Activated T-helper 1 cell treated with anti-CD3 and anti-CD28 coated beads, Interleukin-12 subunit alpha, Interleukin-12 subunit beta, Interleukin-2, Interleukin-4 antibody, amounts not matched to agents 30 ng/mL and 10 ng/mL and 1 ng/mL, durations not matched to agents 14 hours and 24 hours and 36 hours (primary cell): ENCODE measurements at regions not wholly inside any gene's neighbourhood (a gene's known extent, or its start where the extent isn't known, plus 50 kb on each side); places are given as distances from the start of the nearest gene placed in this dataset.

Experiments used
- DNase-seq: peaks from one replicate; pipeline ENCODE4 v3.0.0; 2021; ENCODE audit warnings: low spot score
- H3K27ac Mint-ChIP-seq: one replicate; pipeline ENCODE4 v1.8.0; 2021; ENCODE audit warnings: mild to moderate bottlenecking, mixed read lengths
- H3K27me3 Mint-ChIP-seq: one replicate; pipeline ENCODE4 v1.8.0; 2022; ENCODE audit warnings: mild to moderate bottlenecking, moderate library complexity, mixed read lengths; ENCODE audit not compliant: insufficient read depth
- H3K36me3 Mint-ChIP-seq: one replicate; pipeline ENCODE4 v1.8.0; 2021; ENCODE audit warnings: low read depth, mixed read lengths
- H3K4me1 Mint-ChIP-seq: one replicate; pipeline ENCODE4 v1.8.0; 2021; ENCODE audit warnings: low read depth, mixed read lengths
- H3K4me3 Mint-ChIP-seq: one replicate; pipeline ENCODE4 v1.8.0; 2021; ENCODE audit warnings: mild to moderate bottlenecking, moderate library complexity, mixed read lengths
- H3K9me3 Mint-ChIP-seq: one replicate; pipeline ENCODE4 v1.8.0; 2021; ENCODE audit warnings: mixed read lengths
- intact Hi-C: fragments of 100-400 bp; cut with micrococcal nuclease; formaldehyde crosslinking; loops from one replicate; pipeline ENCODE4 v1.15.1; 2024

DNA sequence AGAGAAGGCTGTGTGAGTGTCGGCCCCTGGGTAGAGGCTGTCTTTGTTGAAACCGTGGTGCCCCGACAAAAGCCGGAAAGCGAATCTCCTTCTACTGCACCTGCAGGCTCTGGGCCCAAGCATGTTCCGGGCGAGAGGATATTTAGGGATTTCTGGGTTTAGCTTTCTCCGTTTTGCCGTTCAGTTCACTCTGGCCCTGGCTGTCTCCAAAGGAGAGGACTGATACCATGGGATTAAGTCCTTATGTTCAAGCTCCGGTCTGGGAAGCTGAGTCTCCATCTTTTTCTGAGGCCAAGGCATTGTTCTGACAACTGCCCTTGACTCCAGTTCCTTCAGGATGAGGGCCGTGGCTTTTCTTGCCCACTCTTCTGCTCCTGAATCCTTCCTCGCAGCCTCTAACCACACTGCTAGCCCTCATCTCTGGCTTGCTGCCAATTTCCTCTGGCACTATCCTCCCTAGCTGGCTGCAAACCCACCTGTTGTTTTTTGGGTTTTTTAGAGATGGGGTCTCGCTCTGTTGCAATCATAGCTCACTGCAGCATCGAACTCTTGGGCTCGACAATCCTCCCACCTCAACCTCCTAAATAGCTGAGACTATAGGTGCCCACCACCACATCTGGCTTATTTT, 206.8 kb downstream of the SKIDA1 start:
- Mint-ChIP-seq H3K27me3 (no peaks in the 10 kb centered on the region), H3K4me3 (no peak overlapping the region), H3K36me3 (no peaks in the 10 kb centered on the region), H3K4me1 (no peaks in the 10 kb centered on the region), H3K27ac (no peak overlapping the region), H3K9me3 (no peaks in the 10 kb centered on the region)
- intact Hi-C loops: no loop called here
- DNase-seq: no peak

GRCh38 chr10:21317902-21318301, 207.6 kb downstream of the SKIDA1 start:
- no peak for DNase-seq
- Mint-ChIP-seq H3K9me3 (no peaks in the 10 kb centered on the region), H3K27me3 (no peaks in the 10 kb centered on the region), H3K4me3 (no peak overlapping the region), H3K27ac (no peak overlapping the region), H3K36me3 (no peaks in the 10 kb centered on the region), H3K4me1 (no peaks in the 10 kb centered on the region)
- intact Hi-C loops: no loop called here

GRCh38 chr10:21315645-21316220, 209.7 kb downstream of the SKIDA1 start:
- intact Hi-C loops: no loop called here
- H3K4me3 Mint-ChIP-seq: no peak overlapping the region

DNA sequence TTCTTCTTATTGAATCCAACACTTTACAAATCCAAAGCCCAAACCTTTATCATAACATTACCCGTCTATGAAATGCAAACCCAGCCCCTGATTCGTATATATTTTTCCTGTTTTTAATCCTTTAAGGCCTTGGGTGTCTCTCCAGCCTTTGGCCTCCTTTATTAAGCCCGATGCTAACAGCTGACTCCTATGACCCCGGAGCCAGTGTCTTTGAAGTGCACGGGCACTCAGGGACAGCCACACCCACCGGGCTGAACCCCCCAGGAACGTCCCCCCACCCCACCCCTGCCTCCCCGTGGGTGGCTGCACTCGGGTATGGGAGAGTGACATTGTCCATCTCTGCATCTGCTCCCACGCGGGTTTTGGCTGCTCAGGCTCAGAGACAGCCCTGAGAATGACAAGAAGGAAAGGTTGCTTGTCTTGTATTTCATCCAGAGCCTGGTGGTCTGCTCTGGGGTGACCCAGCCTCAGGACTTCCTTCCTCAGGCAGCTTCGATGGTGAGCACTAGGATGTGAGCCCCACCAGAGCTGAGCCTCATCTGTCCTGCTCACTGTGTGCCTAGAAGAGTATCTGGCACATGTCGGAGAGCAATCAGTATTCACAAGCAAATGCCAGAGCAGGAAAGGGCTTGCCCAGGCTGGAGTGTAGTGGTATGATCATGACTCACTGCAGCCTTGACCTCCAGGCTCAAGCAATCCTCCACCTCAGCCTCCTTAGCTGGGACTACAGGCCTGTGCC, 210.4 kb downstream of the SKIDA1 start:
- H3K4me3 Mint-ChIP-seq: no peak overlapping the region
- no peak for DNase-seq
- H3K27me3 Mint-ChIP-seq: no peaks in the 10 kb centered on the region
- no peak overlapping the region for H3K27ac Mint-ChIP-seq
- H3K4me1 Mint-ChIP-seq: no peaks in the 10 kb centered on the region
- H3K9me3 Mint-ChIP-seq: no peaks in the 10 kb centered on the region
- H3K36me3 Mint-ChIP-seq: no peaks in the 10 kb centered on the region
- intact Hi-C loops: no loop called here

More at GRCh38 chr10:21315645-21316220, 209.7 kb downstream of the SKIDA1 start:
- no peak overlapping the region for H3K27ac Mint-ChIP-seq
- H3K27me3 Mint-ChIP-seq: no peaks in the 10 kb centered on the region
- no peak for DNase-seq
- H3K4me1 Mint-ChIP-seq: no peaks in the 10 kb centered on the region
- H3K9me3 Mint-ChIP-seq: no peaks in the 10 kb centered on the region
- no peaks in the 10 kb centered on the region for H3K36me3 Mint-ChIP-seq

DNA sequence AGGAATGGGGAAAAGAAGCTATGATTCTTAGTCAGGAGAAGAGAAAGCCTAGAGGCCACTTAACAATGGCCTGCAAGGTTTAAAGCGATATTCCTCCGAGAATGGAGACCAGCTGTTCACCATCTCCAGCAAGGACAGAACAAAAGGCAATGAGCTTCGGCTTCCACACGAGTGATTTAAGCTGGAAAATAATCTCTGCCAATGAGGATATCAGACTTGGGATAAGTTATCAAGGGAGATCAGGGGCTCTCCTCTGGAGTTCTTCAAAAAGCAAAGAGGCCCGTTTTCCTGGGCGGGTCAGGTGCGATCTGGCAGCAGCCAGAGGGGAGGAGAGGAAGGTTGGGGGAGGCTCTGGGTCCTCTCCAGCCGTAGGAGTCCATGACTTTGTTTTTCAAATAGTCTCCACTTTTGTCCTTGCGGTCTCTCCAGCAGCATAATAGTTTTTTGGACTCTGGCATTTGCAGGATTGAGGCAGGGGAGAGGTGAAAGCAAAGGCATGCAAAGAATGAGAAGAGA, 211.3 kb downstream of the SKIDA1 start:
- H3K36me3 Mint-ChIP-seq: no peaks in the 10 kb centered on the region
- no peaks in the 10 kb centered on the region for H3K4me1 Mint-ChIP-seq
- no peak overlapping the region for H3K27ac Mint-ChIP-seq
- DNase-seq: no peak
- no peaks in the 10 kb centered on the region for H3K27me3 Mint-ChIP-seq
- no peaks in the 10 kb centered on the region for H3K9me3 Mint-ChIP-seq
- intact Hi-C loops: no loop called here
- H3K4me3 Mint-ChIP-seq: no peak overlapping the region

DNA sequence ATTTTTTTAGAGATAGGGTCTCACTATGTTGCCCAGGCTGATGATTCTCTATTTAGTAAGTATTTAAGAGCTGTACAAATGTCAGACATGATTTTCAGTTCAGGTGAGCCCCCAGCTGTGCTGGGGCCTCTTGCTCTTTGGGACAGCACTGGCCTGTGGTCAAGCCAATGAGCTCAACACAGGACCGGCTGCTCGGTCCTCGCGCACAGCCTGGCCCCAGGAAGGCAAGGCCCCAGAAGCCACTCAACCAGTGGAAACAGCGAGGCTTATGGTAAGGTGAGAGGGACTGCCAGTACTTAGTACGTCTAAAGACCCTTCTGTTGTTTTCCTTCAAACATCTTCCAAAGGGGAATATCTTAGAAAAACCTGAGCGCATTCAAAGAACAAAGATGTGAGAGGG, 211.8 kb downstream of the SKIDA1 start:
- Mint-ChIP-seq H3K4me3 (no peak overlapping the region), H3K4me1 (no peaks in the 10 kb centered on the region), H3K36me3 (no peaks in the 10 kb centered on the region), H3K27me3 (no peaks in the 10 kb centered on the region), H3K27ac (no peak overlapping the region), H3K9me3 (no peaks in the 10 kb centered on the region)
- no peak for DNase-seq
- intact Hi-C loops: no loop called here

DNA sequence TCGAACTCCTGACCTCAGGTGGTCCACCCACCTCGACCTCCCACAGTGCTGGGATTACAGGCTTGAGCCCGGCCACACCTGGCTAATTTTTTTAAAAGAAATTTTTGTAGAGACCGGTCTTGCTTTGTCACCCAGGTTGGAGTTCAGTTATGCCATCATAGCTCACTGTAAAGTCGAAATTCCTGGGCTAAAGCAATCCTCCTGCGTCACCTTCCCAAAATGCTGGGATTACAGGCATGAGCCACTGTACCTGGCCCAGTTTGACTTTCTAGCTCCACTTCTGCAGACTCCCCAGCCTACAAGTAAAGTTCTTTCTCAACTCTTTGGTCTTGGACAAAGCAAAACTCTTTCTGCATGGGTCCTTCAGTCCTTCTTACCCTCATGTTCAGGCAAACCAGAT, 214.1 kb downstream of the SKIDA1 start:
- intact Hi-C loops: no loop called here

DNA sequence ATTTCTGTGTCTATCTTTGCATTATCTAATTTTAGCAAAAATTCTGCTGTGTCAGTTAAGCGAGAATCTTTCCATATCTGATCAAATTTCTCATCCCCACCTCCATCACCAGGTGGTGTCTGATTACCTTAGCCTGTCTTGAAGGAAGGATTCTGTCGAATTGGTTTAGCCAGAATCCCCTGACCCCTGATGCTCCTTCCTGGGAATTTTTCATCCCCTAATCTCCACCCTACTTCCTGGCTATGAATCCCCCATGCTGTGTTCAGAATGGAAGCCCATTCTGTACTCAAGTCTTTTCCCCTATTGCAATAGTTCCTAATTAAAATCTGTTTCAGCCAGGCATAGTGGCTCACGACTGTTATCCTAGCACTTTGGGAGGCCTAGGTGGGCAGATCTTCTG, 216.1 kb downstream of the SKIDA1 start:
- Mint-ChIP-seq H3K27me3 (no peaks in the 10 kb centered on the region), H3K36me3 (no peaks in the 10 kb centered on the region), H3K27ac (no peak overlapping the region), H3K4me3 (no peak overlapping the region), H3K9me3 (no peaks in the 10 kb centered on the region), H3K4me1 (no peaks in the 10 kb centered on the region)
- no peak for DNase-seq
- intact Hi-C loops: no loop called here

More for the DNA sequence above, 214.1 kb downstream of the SKIDA1 start:
- DNase-seq: no peak
- Mint-ChIP-seq H3K4me1 (no peaks in the 10 kb centered on the region), H3K4me3 (no peak overlapping the region), H3K27ac (no peak overlapping the region), H3K36me3 (no peaks in the 10 kb centered on the region), H3K27me3 (no peaks in the 10 kb centered on the region), H3K9me3 (no peaks in the 10 kb centered on the region)

GRCh38 chr10:21308946-21309345, 216.5 kb downstream of the SKIDA1 start:
- Mint-ChIP-seq H3K4me3 (no peak overlapping the region), H3K4me1 (no peaks in the 10 kb centered on the region), H3K9me3 (no peaks in the 10 kb centered on the region), H3K27me3 (no peaks in the 10 kb centered on the region), H3K27ac (no peak overlapping the region), H3K36me3 (no peaks in the 10 kb centered on the region)
- no peak for DNase-seq
- intact Hi-C loops: no loop called here

GRCh38 chr10:21308018-21308417, 217.5 kb downstream of the SKIDA1 start:
- H3K4me1 Mint-ChIP-seq: no peaks in the 10 kb centered on the region
- H3K36me3 Mint-ChIP-seq: no peaks in the 10 kb centered on the region
- intact Hi-C loops: no loop called here
- H3K27ac Mint-ChIP-seq: no peak overlapping the region
- no peak for DNase-seq
- no peaks in the 10 kb centered on the region for H3K9me3 Mint-ChIP-seq
- no peak overlapping the region for H3K4me3 Mint-ChIP-seq
- no peaks in the 10 kb centered on the region for H3K27me3 Mint-ChIP-seq

- no peak for DNase-seq
- no peak overlapping the region for H3K27ac Mint-ChIP-seq
- no peaks in the 10 kb centered on the region for H3K36me3 Mint-ChIP-seq
- intact Hi-C loops: no loop called here
- no peak overlapping the region for H3K4me3 Mint-ChIP-seq
- no peaks in the 10 kb centered on the region for H3K4me1 Mint-ChIP-seq
- no peaks in the 10 kb centered on the region for H3K9me3 Mint-ChIP-seq
- H3K27me3 Mint-ChIP-seq: no peaks in the 10 kb centered on the region
Observed at GRCh38 chr10:21304608-21305007, 220.9 kb downstream of the SKIDA1 start.

DNA sequence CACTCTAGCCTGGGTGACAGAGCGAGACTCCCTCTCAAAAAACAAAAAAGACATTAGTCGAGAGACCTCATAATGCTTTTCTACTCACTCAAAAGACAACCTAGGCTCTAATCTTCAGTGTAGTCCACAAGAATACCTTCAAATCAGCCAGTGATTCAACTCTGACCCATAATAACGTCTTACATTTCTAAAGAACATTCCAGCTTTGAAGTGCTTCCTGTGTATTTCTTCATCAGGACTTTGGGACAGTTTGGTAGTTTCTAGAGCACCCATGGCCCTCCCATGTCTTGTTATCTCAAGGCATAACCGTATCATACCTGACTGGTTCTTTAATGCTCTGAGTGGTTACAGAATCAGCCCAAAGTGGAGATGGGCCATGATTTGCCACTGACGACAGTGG, 221.3 kb downstream of the SKIDA1 start:
- Mint-ChIP-seq H3K4me3 (no peak overlapping the region), H3K9me3 (no peaks in the 10 kb centered on the region), H3K27ac (no peak overlapping the region)

DNA sequence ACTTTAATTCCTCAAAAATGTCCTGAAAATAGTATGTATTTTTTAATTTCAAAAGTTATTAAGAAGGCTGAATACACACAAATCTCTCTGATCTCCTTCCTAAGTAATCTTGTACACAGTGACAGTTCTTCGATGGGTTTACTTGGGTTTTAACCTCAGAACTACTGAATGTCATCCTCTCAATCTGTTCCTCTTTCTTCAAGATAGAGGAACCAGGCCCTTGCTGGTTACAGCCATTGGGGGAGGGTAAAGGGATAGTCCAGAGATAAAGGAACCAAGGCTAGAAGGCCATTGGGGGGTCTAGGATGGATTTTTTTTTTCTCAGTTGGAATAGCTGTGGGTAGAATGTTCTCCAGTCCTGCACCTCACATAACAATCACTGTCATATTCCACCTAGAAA, 224.9 kb downstream of the SKIDA1 start:
- intact Hi-C loops: no loop called here
- Mint-ChIP-seq H3K27ac (no peak overlapping the region), H3K4me3 (no peak overlapping the region), H3K4me1 (no peaks in the 10 kb centered on the region), H3K36me3 (no peaks in the 10 kb centered on the region), H3K9me3 (no peaks in the 10 kb centered on the region), H3K27me3 (peaks cover 5% of the 10 kb centered on the region)
- DNase-seq: no peak

More for the DNA sequence above, 221.3 kb downstream of the SKIDA1 start:
- Mint-ChIP-seq H3K36me3 (no peaks in the 10 kb centered on the region), H3K27me3 (no peaks in the 10 kb centered on the region), H3K4me1 (no peaks in the 10 kb centered on the region)
- DNase-seq: no peak
- intact Hi-C loops: no loop called here
